ENCODE measurements at regions not wholly inside any gene's neighbourhood (a gene's known extent, or its start where the extent isn't known, plus 50 kb on each side); places are given as distances from the start of the nearest gene placed in this dataset.

GRCh38 chr5:133698646-133699526 is 86.5 kb upstream of the FSTL4 start:
- Histone ChIP-seq H3K9ac (ENCODE audit: low read length) (no peak overlapping the region), H3K4me3 (ENCODE audit: low read depth, low read length, poor library complexity, severe bottlenecking) (no peak overlapping the region), H3K9me3 (ENCODE audit: low read length) (no peaks in the 10 kb centered on the region), H2AFZ (ENCODE audit: low read length) (no peak overlapping the region), H3K36me3 (ENCODE audit: insufficient read depth, low read length) (no peaks in the 10 kb centered on the region), H3K9me2 (ENCODE audit: low read depth, low read length) (no peaks in the 10 kb centered on the region), H3K79me2 (ENCODE audit: insufficient read depth, low read length) (no peaks in the 10 kb centered on the region), H3K4me1 (ENCODE audit: insufficient read depth, low read length, severe bottlenecking) (no peaks in the 10 kb centered on the region), H3K4me2 (ENCODE audit: low read length) (no peak overlapping the region), H3K27ac (ENCODE audit: low read depth, low read length, poor library complexity, severe bottlenecking) (no peak overlapping the region), H3F3A (ENCODE audit: insufficient read depth, low read length) (no peaks in the 10 kb centered on the region), H4K20me1 (ENCODE audit: insufficient read depth, low read length) (no peaks in the 10 kb centered on the region), H3K27me3 (ENCODE audit: insufficient read depth, low read length) (no peaks in the 10 kb centered on the region)
- no peak for TF ChIP-seq EZH2 (IDR thresholded peaks at IDR 0.05; ENCODE audit: borderline replicate concordance, low read length)
- TF ChIP-seq CTCF (IDR thresholded peaks at IDR 0.05; ENCODE audit: low read length) = no peak

DNA sequence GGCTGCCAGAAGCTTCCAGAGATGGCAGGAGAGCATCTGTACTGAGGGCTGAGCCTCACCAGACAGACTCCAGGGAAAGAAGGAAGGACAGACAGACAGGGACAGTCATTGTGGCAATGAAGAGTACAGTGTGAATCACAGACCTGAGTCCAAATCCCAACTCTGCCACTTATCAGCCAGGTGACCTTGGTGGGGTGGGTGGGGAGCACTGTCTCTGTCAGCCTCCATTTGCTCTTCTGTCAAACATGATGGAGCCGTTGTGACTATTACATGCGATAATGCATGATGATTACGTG is 85.9 kb upstream of the FSTL4 start:
- Histone ChIP-seq H4K20me1 (ENCODE audit: insufficient read depth, low read length) (no peaks in the 10 kb centered on the region), H3F3A (ENCODE audit: insufficient read depth, low read length) (no peaks in the 10 kb centered on the region), H3K27me3 (ENCODE audit: insufficient read depth, low read length) (no peaks in the 10 kb centered on the region), H3K9me3 (ENCODE audit: low read length) (no peaks in the 10 kb centered on the region), H3K4me2 (ENCODE audit: low read length) (no peak overlapping the region), H3K9ac (ENCODE audit: low read length) (no peak overlapping the region), H3K9me2 (ENCODE audit: low read depth, low read length) (no peaks in the 10 kb centered on the region), H3K4me3 (ENCODE audit: low read depth, low read length, poor library complexity, severe bottlenecking) (no peak overlapping the region), H2AFZ (ENCODE audit: low read length) (no peak overlapping the region), H3K27ac (ENCODE audit: low read depth, low read length, poor library complexity, severe bottlenecking) (no peak overlapping the region), H3K36me3 (ENCODE audit: insufficient read depth, low read length) (no peaks in the 10 kb centered on the region), H3K4me1 (ENCODE audit: insufficient read depth, low read length, severe bottlenecking) (no peaks in the 10 kb centered on the region), H3K79me2 (ENCODE audit: insufficient read depth, low read length) (no peaks in the 10 kb centered on the region)
- TF ChIP-seq CTCF (IDR thresholded peaks at IDR 0.05; ENCODE audit: low read length) (no peak), EZH2 (IDR thresholded peaks at IDR 0.05; ENCODE audit: borderline replicate concordance, low read length) (no peak)

- no peak for TF ChIP-seq CTCF (IDR thresholded peaks at IDR 0.05; ENCODE audit: low read length)
- TF ChIP-seq EZH2 (IDR thresholded peaks at IDR 0.05; ENCODE audit: borderline replicate concordance, low read length) = no peak
- H3K4me1 ChIP-seq (ENCODE audit: insufficient read depth, low read length, severe bottlenecking) = no peaks in the 10 kb centered on the region
- H2AFZ ChIP-seq (ENCODE audit: low read length) = no peak overlapping the region
- H3K79me2 ChIP-seq (ENCODE audit: insufficient read depth, low read length) = no peaks in the 10 kb centered on the region
- H3K27ac ChIP-seq (ENCODE audit: low read depth, low read length, poor library complexity, severe bottlenecking) = no peak overlapping the region
- H3K9me2 ChIP-seq (ENCODE audit: low read depth, low read length) = no peaks in the 10 kb centered on the region
- H3K9me3 ChIP-seq (ENCODE audit: low read length) = no peaks in the 10 kb centered on the region
- no peaks in the 10 kb centered on the region for H3F3A ChIP-seq (ENCODE audit: insufficient read depth, low read length)
- no peaks in the 10 kb centered on the region for H3K36me3 ChIP-seq (ENCODE audit: insufficient read depth, low read length)
- H3K4me2 ChIP-seq (ENCODE audit: low read length) = no peak overlapping the region
- no peaks in the 10 kb centered on the region for H4K20me1 ChIP-seq (ENCODE audit: insufficient read depth, low read length)
- H3K9ac ChIP-seq (ENCODE audit: low read length) = no peak overlapping the region
- H3K27me3 ChIP-seq (ENCODE audit: insufficient read depth, low read length) = no peaks in the 10 kb centered on the region
- H3K4me3 ChIP-seq (ENCODE audit: low read depth, low read length, poor library complexity, severe bottlenecking) = no peak overlapping the region
Measured at GRCh38 chr5:133697536-133698258, 85.4 kb upstream of the FSTL4 start.

All from OCI-LY1 (cell line).